GM10248 (cell line): ENCODE measurements at regions not wholly inside any gene's neighbourhood (a gene's known extent, or its start where the extent isn't known, plus 50 kb on each side); places are given as distances from the start of the nearest gene placed in this dataset.

Experiments used
- CTCF ChIA-PET: fragments of 300-600 bp; sonication (Branson Sonifier 250); formaldehyde crosslinking; extraction: SDS; loops from one replicate; lab custom pipeline; 2021; ENCODE audit warnings: antibody characterized with exemption; lab: Yijun Ruan, JAX
- POLR2A ChIA-PET: fragments of 350-650 bp; sonication (Branson Sonifier 250); formaldehyde crosslinking; extraction: SDS; loops from one replicate; lab custom pipeline; 2020; ENCODE audit warnings: antibody characterized with exemption; lab: Yijun Ruan, JAX
- DNase-seq: peaks from one replicate; pipeline ENCODE4 v3.0.0; 2012; ENCODE audit errors: extremely low spot score
- TF ChIP-seq, protein P1 (sequence below): IDR thresholded peaks from 2 replicates; pipeline ENCODE4 v1.5.1; 2012; ENCODE audit warnings: mild to moderate bottlenecking, low read depth; ENCODE audit errors: extremely low read depth, missing control alignments, control extremely low read depth

DNA sequence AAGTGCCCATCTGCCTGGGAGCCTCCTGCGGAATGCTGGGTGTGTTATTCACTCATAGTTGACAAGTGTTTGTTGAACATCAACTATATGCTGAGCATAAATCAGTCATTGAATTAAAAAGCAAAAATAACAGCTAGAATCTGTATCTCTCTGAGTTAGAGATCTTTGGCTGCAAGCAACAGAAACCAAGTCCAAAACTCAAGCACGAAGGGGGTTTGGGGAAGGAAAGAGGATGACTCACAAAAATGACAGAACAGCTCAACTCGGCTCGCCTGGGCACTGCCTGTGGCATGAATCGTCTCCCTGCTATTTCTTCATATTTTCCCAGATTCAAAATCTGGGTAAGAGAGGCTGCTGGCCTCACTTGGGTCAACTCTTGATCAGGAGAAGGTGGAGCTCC is 72.6 kb upstream of the NCOR2 start:
- TF ChIP-seq, protein P1, sequence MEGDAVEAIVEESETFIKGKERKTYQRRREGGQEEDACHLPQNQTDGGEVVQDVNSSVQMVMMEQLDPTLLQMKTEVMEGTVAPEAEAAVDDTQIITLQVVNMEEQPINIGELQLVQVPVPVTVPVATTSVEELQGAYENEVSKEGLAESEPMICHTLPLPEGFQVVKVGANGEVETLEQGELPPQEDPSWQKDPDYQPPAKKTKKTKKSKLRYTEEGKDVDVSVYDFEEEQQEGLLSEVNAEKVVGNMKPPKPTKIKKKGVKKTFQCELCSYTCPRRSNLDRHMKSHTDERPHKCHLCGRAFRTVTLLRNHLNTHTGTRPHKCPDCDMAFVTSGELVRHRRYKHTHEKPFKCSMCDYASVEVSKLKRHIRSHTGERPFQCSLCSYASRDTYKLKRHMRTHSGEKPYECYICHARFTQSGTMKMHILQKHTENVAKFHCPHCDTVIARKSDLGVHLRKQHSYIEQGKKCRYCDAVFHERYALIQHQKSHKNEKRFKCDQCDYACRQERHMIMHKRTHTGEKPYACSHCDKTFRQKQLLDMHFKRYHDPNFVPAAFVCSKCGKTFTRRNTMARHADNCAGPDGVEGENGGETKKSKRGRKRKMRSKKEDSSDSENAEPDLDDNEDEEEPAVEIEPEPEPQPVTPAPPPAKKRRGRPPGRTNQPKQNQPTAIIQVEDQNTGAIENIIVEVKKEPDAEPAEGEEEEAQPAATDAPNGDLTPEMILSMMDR: no peak
- POLR2A ChIA-PET: no interaction called here
- CTCF ChIA-PET: interaction anchor here (1.2 to 4.9 kb wide), 2 partner anchors 10 to 81 kb away, joined by 3 to 21 read pairs; no protein-coding TSS in a partner anchor
- no peak for DNase-seq

DNA sequence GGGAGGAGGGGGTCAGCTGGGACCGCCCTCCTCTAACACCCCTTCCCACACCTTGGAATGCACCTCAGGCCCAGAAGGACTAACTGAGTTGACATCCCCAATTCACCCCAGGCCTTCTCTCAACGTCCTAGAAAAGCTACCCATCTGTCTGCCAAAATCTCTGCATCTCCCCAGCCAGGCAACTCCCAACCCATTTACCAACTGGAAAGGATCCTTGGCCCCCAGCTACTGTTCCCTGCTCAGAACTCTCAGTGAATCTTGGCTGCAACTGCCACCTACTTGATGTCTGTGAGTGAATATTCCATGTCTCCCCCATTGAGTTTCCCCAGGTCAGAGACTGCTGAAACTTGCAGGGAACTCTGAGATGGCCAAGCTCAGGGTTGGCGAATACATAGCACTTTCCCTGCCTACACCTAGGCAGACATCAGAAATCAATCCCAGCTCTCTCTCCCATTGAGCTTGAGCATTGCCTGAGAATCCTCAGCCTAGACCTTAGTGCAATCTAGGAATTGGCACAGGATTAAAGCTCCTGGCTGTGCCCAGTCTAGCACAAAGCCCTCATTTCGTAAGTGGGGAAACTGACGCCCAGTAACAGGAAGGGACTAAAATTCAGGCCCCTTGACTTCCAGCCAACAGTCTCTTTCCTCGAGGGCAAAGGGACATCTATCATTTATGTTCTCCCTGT is 71.9 kb upstream of the NCOR2 start:
- ChIA-PET POLR2A (no interaction called here), CTCF (interaction anchor here (1.0 to 4.9 kb wide), 2 partner anchors 10 to 17 kb away, joined by 3 to 21 read pairs; no protein-coding TSS in a partner anchor)
- DNase-seq: no peak
- TF ChIP-seq, protein P1: no peak

DNA sequence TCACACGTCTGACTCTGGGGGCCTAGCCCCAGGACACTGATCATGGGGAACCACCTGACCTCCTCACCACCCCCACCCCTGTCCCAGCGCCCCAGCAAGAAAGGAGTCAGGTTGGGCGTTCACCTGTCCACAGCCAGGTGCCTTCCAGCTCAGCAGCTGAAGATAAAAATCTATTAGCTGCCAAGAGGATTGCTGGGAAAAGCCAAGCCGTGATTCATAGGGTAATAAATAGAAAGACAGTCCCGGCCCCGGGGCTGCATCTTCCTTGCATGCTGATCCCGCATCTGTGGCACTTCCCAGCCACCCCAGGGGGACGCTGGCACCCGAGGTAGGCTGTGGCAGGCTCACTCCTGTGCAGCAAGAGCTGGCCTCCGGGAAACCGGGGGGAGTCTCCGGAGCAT is 70.2 kb upstream of the NCOR2 start:
- ChIA-PET POLR2A (no interaction called here), CTCF (interaction anchor here (4.9 kb wide), 1 partner anchor 12 kb away, joined by 21 read pairs; no protein-coding TSS in a partner anchor)
- TF ChIP-seq, protein P1: no peak
- no peak for DNase-seq

DNA sequence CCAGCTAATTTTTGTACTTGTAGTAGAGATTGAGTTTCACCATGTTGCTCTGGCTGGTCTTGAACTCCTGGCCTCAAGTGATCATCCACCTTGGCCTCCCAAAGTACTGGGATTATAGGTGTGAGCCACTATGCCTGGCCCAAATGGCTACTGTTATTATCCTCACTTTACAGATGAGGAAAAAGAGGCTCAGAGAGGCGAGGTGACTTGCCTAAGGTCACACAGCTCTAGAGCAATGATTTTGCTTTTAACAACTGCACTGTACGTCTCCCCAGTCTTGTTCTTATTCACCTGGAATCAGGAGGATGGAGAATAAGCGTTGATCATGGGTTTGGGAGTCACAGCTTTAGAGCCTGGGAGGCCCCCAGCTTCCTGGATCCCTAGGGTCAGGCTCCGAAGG is 69.8 kb upstream of the NCOR2 start:
- TF ChIP-seq, protein P1: no peak
- ChIA-PET POLR2A (no interaction called here), CTCF (interaction anchor here (1.3 to 4.9 kb wide), 2 partner anchors 12 to 48 kb away, joined by 3 to 21 read pairs; no protein-coding TSS in a partner anchor)
- no peak for DNase-seq

DNA sequence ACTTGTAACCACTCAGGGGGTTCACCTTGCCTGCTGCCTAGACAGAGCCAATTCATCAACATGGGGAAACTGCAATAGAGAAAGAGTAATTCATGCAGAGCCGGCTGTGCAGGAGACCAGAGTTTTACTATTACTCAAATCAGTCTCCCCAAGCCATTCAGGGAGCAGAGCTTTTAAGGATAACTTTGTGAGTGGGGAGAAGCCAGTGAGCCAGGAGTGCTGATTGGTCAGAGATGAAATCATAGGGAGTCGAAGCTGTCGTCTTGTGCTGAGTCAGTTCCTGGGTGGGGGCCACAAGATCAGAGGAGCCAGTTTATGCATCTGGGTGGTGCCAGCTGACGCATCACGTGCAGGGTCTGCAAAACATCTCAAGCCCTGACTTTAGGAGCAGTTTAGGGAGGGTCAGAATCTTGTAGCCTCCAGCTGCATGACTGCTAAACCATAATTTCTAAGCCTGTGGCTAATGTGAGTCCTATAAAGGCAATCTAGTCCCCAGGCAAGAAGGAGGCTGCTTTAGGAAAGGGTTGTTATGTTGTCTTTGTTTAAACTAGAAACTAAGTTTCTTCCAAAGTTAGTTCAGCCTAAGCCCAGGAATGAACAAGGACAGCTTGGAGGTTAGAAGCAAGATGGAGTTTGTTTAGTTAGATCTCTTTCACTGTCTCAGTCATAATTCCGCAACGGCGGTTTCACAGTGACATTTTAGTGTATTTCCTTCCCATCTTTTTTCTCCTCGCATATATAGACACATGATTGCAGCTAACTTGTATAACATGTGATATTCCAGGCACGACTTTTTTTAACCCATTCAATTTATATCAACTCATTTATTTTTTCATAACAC is 68.9 kb upstream of the NCOR2 start:
- DNase-seq: no peak
- TF ChIP-seq, protein P1: no peak
- POLR2A ChIA-PET: no interaction called here
- CTCF ChIA-PET: interaction anchor here (1.3 to 4.9 kb wide), 2 partner anchors 13 to 49 kb away, joined by 3 to 21 read pairs; no protein-coding TSS in a partner anchor

DNA sequence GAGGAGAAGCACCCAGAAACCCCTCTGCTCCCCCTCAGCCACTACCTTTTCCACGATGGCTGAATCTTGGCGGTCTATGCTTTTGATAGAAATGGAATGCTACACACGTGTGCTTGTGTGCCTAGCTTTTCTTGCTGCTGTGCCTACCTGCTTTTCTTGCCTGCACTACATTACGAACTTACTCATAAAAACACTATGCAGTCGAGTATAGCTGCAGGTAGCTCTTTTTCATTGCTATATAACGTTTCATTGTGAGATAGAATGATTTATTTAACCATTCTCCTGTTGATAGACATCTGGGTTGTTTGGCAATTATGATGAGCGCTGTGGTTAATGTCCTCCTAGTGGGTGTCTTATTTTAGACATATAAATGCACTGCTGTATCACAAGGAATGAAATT is 67.9 kb upstream of the NCOR2 start:
- CTCF ChIA-PET: no interaction called here
- TF ChIP-seq, protein P1: no peak

More for the DNA sequence above, 67.9 kb upstream of the NCOR2 start:
- POLR2A ChIA-PET: interaction anchor here (0.7 kb wide), 1 partner anchor 129 kb away, joined by 5 read pairs; no protein-coding TSS in a partner anchor
- DNase-seq: no peak
